ENCODE measurements at regions not wholly inside any gene's neighbourhood (a gene's known extent, or its start where the extent isn't known, plus 50 kb on each side); places are given as distances from the start of the nearest gene placed in this dataset.

DNA sequence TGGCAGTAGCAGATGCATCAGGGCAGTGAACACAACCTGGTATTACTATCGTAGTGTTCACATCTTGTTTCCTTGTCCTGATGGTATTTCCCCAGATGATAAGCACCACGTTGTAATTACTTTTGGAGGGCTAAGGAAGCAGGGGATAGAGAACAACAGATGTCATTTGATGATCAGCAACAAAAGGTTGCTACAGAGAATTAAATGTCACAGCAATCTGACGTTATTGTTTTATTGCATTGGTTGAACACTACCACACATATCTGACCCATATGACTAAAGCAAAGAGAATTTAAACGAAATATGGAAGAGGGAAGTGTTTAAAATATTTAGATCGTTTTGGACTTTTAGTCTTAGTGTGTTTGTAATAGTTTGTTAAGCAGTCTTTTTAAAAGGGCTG is 408.3 kb downstream of the SH3GL2 start:
- Histone ChIP-seq H3K36me3 (no peaks in the 10 kb centered on the region), H3K9me3 (no peaks in the 10 kb centered on the region), H3K27me3 (no peaks in the 10 kb centered on the region), H3K4me3 (no peak overlapping the region), H3K27ac (no peak overlapping the region), H3K4me1 (no peaks in the 10 kb centered on the region)
- in situ Hi-C loops (cut with MboI; ENCODE audit: low sequenced_read_pairs in 4 of 4), result loop anchor here in 1 of 4 donors (25.0 kb wide), 1 partner anchor 100 kb away; no protein-coding TSS in a partner anchor
- no peak for TF ChIP-seq POLR2A (IDR thresholded peaks at IDR 0.05)
- TF ChIP-seq, protein P1, sequence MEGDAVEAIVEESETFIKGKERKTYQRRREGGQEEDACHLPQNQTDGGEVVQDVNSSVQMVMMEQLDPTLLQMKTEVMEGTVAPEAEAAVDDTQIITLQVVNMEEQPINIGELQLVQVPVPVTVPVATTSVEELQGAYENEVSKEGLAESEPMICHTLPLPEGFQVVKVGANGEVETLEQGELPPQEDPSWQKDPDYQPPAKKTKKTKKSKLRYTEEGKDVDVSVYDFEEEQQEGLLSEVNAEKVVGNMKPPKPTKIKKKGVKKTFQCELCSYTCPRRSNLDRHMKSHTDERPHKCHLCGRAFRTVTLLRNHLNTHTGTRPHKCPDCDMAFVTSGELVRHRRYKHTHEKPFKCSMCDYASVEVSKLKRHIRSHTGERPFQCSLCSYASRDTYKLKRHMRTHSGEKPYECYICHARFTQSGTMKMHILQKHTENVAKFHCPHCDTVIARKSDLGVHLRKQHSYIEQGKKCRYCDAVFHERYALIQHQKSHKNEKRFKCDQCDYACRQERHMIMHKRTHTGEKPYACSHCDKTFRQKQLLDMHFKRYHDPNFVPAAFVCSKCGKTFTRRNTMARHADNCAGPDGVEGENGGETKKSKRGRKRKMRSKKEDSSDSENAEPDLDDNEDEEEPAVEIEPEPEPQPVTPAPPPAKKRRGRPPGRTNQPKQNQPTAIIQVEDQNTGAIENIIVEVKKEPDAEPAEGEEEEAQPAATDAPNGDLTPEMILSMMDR (IDR thresholded peaks at IDR 0.05 in 4 of 5, conservative IDR thresholded peaks at IDR 0.05 in 1 of 5), result no peak
- DNase-seq (no peak), ATAC-seq (no peak)
- intact Hi-C loops (cut with DNase I; ENCODE audit: low total_unique reads), result no loop called here

DNA sequence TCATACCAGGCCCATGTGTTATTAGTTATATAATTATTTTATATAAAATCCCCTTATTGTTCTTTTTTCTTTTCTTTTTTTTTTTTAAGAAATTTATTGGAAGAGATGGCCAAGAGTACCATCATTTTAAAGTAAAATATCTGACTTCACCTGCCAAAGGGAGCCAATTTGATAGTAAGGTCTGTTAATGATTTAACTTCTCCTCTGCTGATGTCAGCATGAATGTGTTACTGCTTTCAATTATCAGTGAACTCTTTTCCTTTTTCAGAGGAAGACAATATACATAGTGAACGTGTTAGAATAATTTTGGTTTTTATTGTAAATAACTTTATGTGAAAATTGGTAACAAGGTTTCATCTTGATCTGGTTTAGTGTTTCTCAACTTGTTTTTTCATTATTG is 409.6 kb downstream of the SH3GL2 start:
- in situ Hi-C loops (cut with MboI; ENCODE audit: low sequenced_read_pairs in 4 of 4), result loop anchor here in 1 of 4 donors (25.0 kb wide), 1 partner anchor 101 kb away; no protein-coding TSS in a partner anchor
- intact Hi-C loops (cut with DNase I; ENCODE audit: low total_unique reads), result no loop called here
- H3K36me3 ChIP-seq, result no peaks in the 10 kb centered on the region
- DNase-seq (no peak), ATAC-seq (no peak)
- H3K9me3 ChIP-seq, result no peaks in the 10 kb centered on the region
- no peaks in the 10 kb centered on the region for H3K27me3 ChIP-seq
- no peak overlapping the region for H3K4me3 ChIP-seq
- TF ChIP-seq, protein P1 (IDR thresholded peaks at IDR 0.05 in 4 of 5, conservative IDR thresholded peaks at IDR 0.05 in 1 of 5), result no peak
- no peak for TF ChIP-seq POLR2A (IDR thresholded peaks at IDR 0.05)
- H3K4me1 ChIP-seq, result no peaks in the 10 kb centered on the region
- no peak overlapping the region for H3K27ac ChIP-seq

DNA sequence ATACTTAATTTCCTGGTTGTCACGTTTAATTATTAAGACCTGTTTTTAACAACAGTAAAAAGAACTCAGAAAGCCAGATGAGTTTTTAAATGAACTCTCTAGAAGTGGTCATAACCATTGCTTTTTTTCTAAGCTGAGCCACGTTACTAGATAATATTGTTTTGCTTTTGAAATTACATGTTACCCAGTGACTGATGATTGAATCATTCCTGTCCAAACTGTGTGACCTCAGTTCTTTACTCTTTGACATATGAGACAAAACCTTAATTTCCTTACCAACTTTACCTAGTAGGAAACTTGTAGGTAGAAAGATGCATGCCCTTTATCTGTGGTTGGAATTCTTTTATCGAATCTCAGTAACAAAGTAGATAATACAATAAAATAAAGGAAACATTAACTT is 411.7 kb downstream of the SH3GL2 start:
- no peaks in the 10 kb centered on the region for H3K27me3 ChIP-seq
- H3K36me3 ChIP-seq, result no peaks in the 10 kb centered on the region
- H3K4me1 ChIP-seq, result no peaks in the 10 kb centered on the region
- in situ Hi-C loops (cut with MboI; ENCODE audit: low sequenced_read_pairs in 4 of 4) (loop anchor here in 1 of 4 donors (25.0 kb wide), 1 partner anchor 103 kb away; no protein-coding TSS in a partner anchor), intact Hi-C loops (cut with DNase I; ENCODE audit: low total_unique reads) (no loop called here)
- ATAC-seq (no peak), DNase-seq (no peak)
- H3K27ac ChIP-seq, result no peak overlapping the region
- TF ChIP-seq POLR2A (IDR thresholded peaks at IDR 0.05), result no peak
- TF ChIP-seq, protein P1 (IDR thresholded peaks at IDR 0.05 in 4 of 5, conservative IDR thresholded peaks at IDR 0.05 in 1 of 5), result no peak
- no peaks in the 10 kb centered on the region for H3K9me3 ChIP-seq
- H3K4me3 ChIP-seq, result no peak overlapping the region

DNA sequence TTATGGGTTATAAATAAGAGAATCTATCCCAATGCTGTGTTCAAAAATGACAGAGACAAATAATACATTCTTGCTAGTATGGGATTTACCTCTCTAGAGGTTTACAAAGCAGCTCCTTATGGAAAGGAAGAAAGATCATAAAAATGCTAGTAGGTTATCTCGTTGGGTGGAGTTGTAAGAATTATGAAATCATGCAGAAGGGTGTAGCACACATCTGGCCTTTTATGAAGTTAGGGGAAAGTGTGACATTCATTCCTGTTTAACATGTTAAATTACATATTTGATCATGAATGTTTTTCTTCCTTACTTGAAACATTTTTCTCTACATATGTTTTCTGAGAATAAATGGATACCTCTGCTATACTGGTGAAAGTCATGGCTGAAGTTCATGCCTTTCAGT is 414.2 kb downstream of the SH3GL2 start:
- no peaks in the 10 kb centered on the region for H3K36me3 ChIP-seq
- no peak overlapping the region for H3K4me3 ChIP-seq
- H3K27me3 ChIP-seq, result no peaks in the 10 kb centered on the region
- no peaks in the 10 kb centered on the region for H3K4me1 ChIP-seq
- in situ Hi-C loops (cut with MboI; ENCODE audit: low sequenced_read_pairs in 4 of 4) (loop anchor here in 1 of 4 donors (25.0 kb wide), 1 partner anchor 106 kb away; no protein-coding TSS in a partner anchor), intact Hi-C loops (cut with DNase I; ENCODE audit: low total_unique reads) (no loop called here)
- DNase-seq, result no peak
- no peak overlapping the region for H3K27ac ChIP-seq
- ATAC-seq, result no peak
- no peaks in the 10 kb centered on the region for H3K9me3 ChIP-seq
- TF ChIP-seq POLR2A (IDR thresholded peaks at IDR 0.05), result no peak
- TF ChIP-seq, protein P1 (IDR thresholded peaks at IDR 0.05 in 4 of 5, conservative IDR thresholded peaks at IDR 0.05 in 1 of 5), result no peak
